HCT116 (cell line): ENCODE measurements at regions not wholly inside any gene's neighbourhood (a gene's known extent, or its start where the extent isn't known, plus 50 kb on each side); places are given as distances from the start of the nearest gene placed in this dataset.

Source experiments
- ATAC-seq: fragments of 200-7000 bp; cut with Tn5 transposase; 2 replicates; pipeline ENCODE4 v1.9.1; 2020; ENCODE audit warnings: mild to moderate bottlenecking, moderate library complexity
- BruUV-seq: library from RNA; stranded (reverse); fragments of 400-500 nt; replicated peaks from 2 replicates; lab custom pipeline; 2021; lab: Mats Ljungman, UMichigan
- CTCF ChIA-PET: fragments of 300-600 bp; sonication (Branson Sonifier 250); formaldehyde crosslinking; loops from one replicate; lab custom pipeline; 2021; ENCODE audit warnings: antibody characterized with exemption; lab: Charles Lee
- POLR2A ChIA-PET: fragments of 300-600, 350-600 bp; sonication (Branson Sonifier 250); formaldehyde crosslinking; loops from one replicate; lab custom pipeline; 2021; ENCODE audit warnings: antibody characterized with exemption; lab: Charles Lee
- RAD21 ChIA-PET, 2 experiments: fragments of 300-600 bp; sonication (Branson Sonifier 250); formaldehyde crosslinking; loops; one replicate each; lab custom pipeline; 2023; ENCODE audit warnings: low total read pairs in 2 of 2; ENCODE audit not compliant: uncharacterized antibody in 2 of 2, unreplicated experiment in 2 of 2, low non-redundant PET in 1 of 2; lab: Charles Lee
- DNase-seq: peaks from one replicate; pipeline ENCODE4 v3.0.0-alpha.2; 2010; ENCODE audit warnings: low read depth, low spot score
- H2AFZ ChIP-seq: fragments of 200-600 bp; shearing (Covaris generic), sonication (generic); 2 replicates; pipeline ENCODE4 v1.6.1; 2017; ENCODE audit warnings: low read depth, mixed run types, mixed read lengths, antibody characterized with exemption, low read length; ENCODE audit not compliant: poor library complexity, severe bottlenecking
- H3K27ac ChIP-seq: 2 replicates; pipeline ENCODE4 v1.5.1; 2012; ENCODE audit warnings: low read depth, low read length
- H3K27me3 ChIP-seq: fragments of 200-600 bp; sonication (generic); 2 replicates; pipeline ENCODE4 v1.6.1; 2016; ENCODE audit warnings: mixed run types, low read length, mixed read lengths; ENCODE audit not compliant: insufficient read depth
- H3K36me3 ChIP-seq, 2 experiments: fragments of 200-500 bp in 1 of 2; fragments of 200-600 bp in 1 of 2; sonication (Bioruptor generic) in 1 of 2; sonication (generic) in 1 of 2; 2 replicates each; pipeline versions ENCODE4 v1.5.1 to v1.6.1; 2014 to 2016; ENCODE audit warnings: low read length in 2 of 2, inconsistent platforms in 1 of 2, mixed read lengths in 1 of 2, mixed run types in 1 of 2; ENCODE audit not compliant: insufficient read depth in 2 of 2, control insufficient read depth in 1 of 2
- H3K4me1 ChIP-seq, 2 experiments: fragments of 200-600 bp in 1 of 2; sonication (generic) in 1 of 2; 2 replicates each; pipeline versions ENCODE4 v1.5.1 to v1.6.1; 2012 to 2017; ENCODE audit warnings: low read length in 2 of 2, inconsistent platforms in 1 of 2, mild to moderate bottlenecking in 1 of 2, mixed read lengths in 1 of 2, mixed run types in 1 of 2, moderate library complexity in 1 of 2; ENCODE audit not compliant: insufficient read depth in 2 of 2, control insufficient read depth in 1 of 2
- H3K4me2 ChIP-seq: fragments of 200-600 bp; sonication (generic); 2 replicates; pipeline ENCODE4 v1.6.1; 2017; ENCODE audit warnings: mixed run types, low read length, mixed read lengths
- H3K4me3 ChIP-seq, 2 experiments: fragments of 200-600 bp in 1 of 2; sonication (generic) in 1 of 2; replicated peaks in 1 of 2; 2 replicates each; pipeline ENCODE4 v1.5.1; 2011 to 2016; ENCODE audit warnings: low read length in 2 of 2, control low read depth in 1 of 2, low read depth in 1 of 2, mild to moderate bottlenecking in 1 of 2, mixed read lengths in 1 of 2, mixed run types in 1 of 2
- H3K79me2 ChIP-seq: fragments of 200-600 bp; sonication (generic); 2 replicates; pipeline ENCODE4 v1.6.1; 2017; ENCODE audit warnings: mild to moderate bottlenecking, mixed run types, low read length, moderate library complexity, mixed read lengths; ENCODE audit not compliant: insufficient read depth
- H3K9ac ChIP-seq: fragments of 200-600 bp; sonication (generic); 2 replicates; pipeline ENCODE4 v1.6.1; 2016; ENCODE audit warnings: low read length, mixed read lengths
- H3K9me2 ChIP-seq: fragments of 200-600 bp; sonication (generic), shearing (Covaris generic); 2 replicates; pipeline ENCODE4 v1.6.1; 2017; ENCODE audit warnings: mixed run types, mild to moderate bottlenecking, moderate library complexity; ENCODE audit not compliant: insufficient read depth
- H3K9me3 ChIP-seq, 2 experiments: fragments of 200-500 bp in 1 of 2; fragments of 200-600 bp in 1 of 2; sonication (Bioruptor generic) in 1 of 2; sonication (generic) in 1 of 2; 2 replicates each; pipeline ENCODE4 v1.6.1; 2014 to 2017; ENCODE audit warnings: low read length in 2 of 2, mixed read lengths in 2 of 2, inconsistent platforms in 1 of 2, low read depth in 1 of 2, mild to moderate bottlenecking in 1 of 2, mixed run types in 1 of 2, moderate library complexity in 1 of 2; ENCODE audit not compliant: control insufficient read depth in 1 of 2, insufficient read depth in 1 of 2
- H4K20me1 ChIP-seq: fragments of 200-600 bp; sonication (generic), shearing (Covaris generic); 2 replicates; pipeline ENCODE4 v1.6.1; 2017; ENCODE audit warnings: mixed run types, mild to moderate bottlenecking, moderate library complexity; ENCODE audit not compliant: insufficient read depth
- EZH2phosphoT487 ChIP-seq: fragments of 200-600 bp; IDR thresholded peaks from 2 replicates; pipeline ENCODE4 v1.6.1; 2018; ENCODE audit warnings: antibody characterized with exemption, borderline replicate concordance
- FOSL1 ChIP-seq: IDR thresholded peaks from 2 replicates; pipeline ENCODE4 v1.6.1; 2012; ENCODE audit warnings: low read depth
- JUND ChIP-seq: IDR thresholded peaks from 2 replicates; pipeline ENCODE4 v1.6.1; 2012
- POLR2A ChIP-seq: IDR thresholded peaks from 2 replicates; pipeline ENCODE4 v1.7.0; 2011; ENCODE audit warnings: borderline replicate concordance; ENCODE audit not compliant: insufficient read depth, insufficient read length; ENCODE audit errors: extremely low read depth
- SIN3A ChIP-seq: IDR thresholded peaks from 2 replicates; pipeline ENCODE4 v1.6.1; 2012; ENCODE audit warnings: low read depth
- YY1 ChIP-seq: IDR thresholded peaks from 2 replicates; pipeline ENCODE4 v1.6.1; 2011; ENCODE audit warnings: low read length, low read depth, moderate library complexity, mild to moderate bottlenecking; ENCODE audit not compliant: insufficient replicate concordance; ENCODE audit errors: extremely low read depth
- ZNF274 ChIP-seq: fragments of 200-500 bp; sonication (Bioruptor generic); IDR thresholded peaks from 2 replicates; pipeline ENCODE4 v1.6.1; 2014; ENCODE audit warnings: mild to moderate bottlenecking, low read depth, low read length, inconsistent platforms
- intact Hi-C: fragments of 100-400 bp; cut with micrococcal nuclease; formaldehyde crosslinking; loops from 2 replicates; pipeline ENCODE4 v1.10.0; 2022
- TF ChIP-seq, protein P1 (sequence below): IDR thresholded peaks from 2 replicates; pipeline ENCODE4 v1.6.1; 2012
- TF ChIP-seq, protein P2 (sequence below): IDR thresholded peaks from 2 replicates; pipeline ENCODE4 v1.6.1; 2012; ENCODE audit warnings: low read depth

DNA sequence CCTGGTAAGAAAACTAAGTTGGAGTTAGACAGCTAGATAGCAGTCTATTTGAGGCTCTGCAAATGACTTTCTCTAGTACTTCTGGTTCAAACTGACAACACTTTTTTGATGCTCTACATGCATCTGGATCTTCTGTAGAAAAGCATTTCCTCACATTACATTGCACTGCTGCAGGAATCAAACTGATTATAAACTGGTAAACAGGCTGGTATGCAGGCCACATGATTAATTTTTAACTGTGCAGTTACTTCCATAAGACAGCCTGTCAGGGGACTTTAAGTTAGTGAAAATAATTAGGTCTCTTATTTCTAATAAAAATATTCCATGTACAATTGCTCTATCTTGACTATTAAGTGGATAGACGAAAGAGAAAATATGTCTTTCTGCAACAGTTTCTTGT is 550.0 kb upstream of the ALCAM start:
- H3K9ac ChIP-seq: no peak overlapping the region
- H4K20me1 ChIP-seq: no peaks in the 10 kb centered on the region
- intact Hi-C loops: no loop called here
- no peaks in the 10 kb centered on the region for H3K27me3 ChIP-seq
- H2AFZ ChIP-seq: no peak overlapping the region
- H3K36me3 ChIP-seq: no peaks in the 10 kb centered on the region
- no peaks in the 10 kb centered on the region for H3K4me1 ChIP-seq
- TF ChIP-seq JUND: no peak
- no peak for TF ChIP-seq EZH2phosphoT487
- TF ChIP-seq SIN3A: no peak
- TF ChIP-seq, protein P1, sequence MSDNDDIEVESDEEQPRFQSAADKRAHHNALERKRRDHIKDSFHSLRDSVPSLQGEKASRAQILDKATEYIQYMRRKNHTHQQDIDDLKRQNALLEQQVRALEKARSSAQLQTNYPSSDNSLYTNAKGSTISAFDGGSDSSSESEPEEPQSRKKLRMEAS: no peak
- no peak for TF ChIP-seq FOSL1
- TF ChIP-seq YY1: no peak
- TF ChIP-seq POLR2A: no peak
- no peak for TF ChIP-seq ZNF274
- TF ChIP-seq, protein P2, sequence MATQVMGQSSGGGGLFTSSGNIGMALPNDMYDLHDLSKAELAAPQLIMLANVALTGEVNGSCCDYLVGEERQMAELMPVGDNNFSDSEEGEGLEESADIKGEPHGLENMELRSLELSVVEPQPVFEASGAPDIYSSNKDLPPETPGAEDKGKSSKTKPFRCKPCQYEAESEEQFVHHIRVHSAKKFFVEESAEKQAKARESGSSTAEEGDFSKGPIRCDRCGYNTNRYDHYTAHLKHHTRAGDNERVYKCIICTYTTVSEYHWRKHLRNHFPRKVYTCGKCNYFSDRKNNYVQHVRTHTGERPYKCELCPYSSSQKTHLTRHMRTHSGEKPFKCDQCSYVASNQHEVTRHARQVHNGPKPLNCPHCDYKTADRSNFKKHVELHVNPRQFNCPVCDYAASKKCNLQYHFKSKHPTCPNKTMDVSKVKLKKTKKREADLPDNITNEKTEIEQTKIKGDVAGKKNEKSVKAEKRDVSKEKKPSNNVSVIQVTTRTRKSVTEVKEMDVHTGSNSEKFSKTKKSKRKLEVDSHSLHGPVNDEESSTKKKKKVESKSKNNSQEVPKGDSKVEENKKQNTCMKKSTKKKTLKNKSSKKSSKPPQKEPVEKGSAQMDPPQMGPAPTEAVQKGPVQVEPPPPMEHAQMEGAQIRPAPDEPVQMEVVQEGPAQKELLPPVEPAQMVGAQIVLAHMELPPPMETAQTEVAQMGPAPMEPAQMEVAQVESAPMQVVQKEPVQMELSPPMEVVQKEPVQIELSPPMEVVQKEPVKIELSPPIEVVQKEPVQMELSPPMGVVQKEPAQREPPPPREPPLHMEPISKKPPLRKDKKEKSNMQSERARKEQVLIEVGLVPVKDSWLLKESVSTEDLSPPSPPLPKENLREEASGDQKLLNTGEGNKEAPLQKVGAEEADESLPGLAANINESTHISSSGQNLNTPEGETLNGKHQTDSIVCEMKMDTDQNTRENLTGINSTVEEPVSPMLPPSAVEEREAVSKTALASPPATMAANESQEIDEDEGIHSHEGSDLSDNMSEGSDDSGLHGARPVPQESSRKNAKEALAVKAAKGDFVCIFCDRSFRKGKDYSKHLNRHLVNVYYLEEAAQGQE: no peak
- BruUV-seq: no TSS peak
- no peak overlapping the region for H3K4me2 ChIP-seq
- H3K9me3 ChIP-seq: peaks cover 0 to 3% of the 10 kb centered on the region in 2 experiments; a peak in 1 of 4 replicates
- no peaks in the 10 kb centered on the region; the same call in 1 of the 2 replicates for H3K9me2 ChIP-seq
- ChIA-PET POLR2A (no interaction called here), RAD21 (no interaction called here), CTCF (no interaction called here)
- ATAC-seq (no peak), DNase-seq (no peak)
- no peaks in the 10 kb centered on the region for H3K79me2 ChIP-seq
- no peak overlapping the region for H3K4me3 ChIP-seq
- H3K27ac ChIP-seq: no peak overlapping the region
